ENCODE measurements at regions not wholly inside any gene's neighbourhood (a gene's known extent, or its start where the extent isn't known, plus 50 kb on each side); places are given as distances from the start of the nearest gene placed in this dataset.

- TF ChIP-seq ZNF449 (tag by site-specific recombination; IDR thresholded peaks at IDR 0.05), result no peak
These were observed 332.6 kb downstream of the SLITRK1 start (continued) for GRCh38 chr13:83549671-83550070.

GRCh38 chr13:83547043-83547442 lies 335.2 kb downstream of the SLITRK1 start:
- no peaks in the 10 kb centered on the region for H3K36me3 ChIP-seq (ENCODE audit: control insufficient read depth in 2 of 2, insufficient read depth in 1 of 2, low read length in 2 of 2)
- ChIA-PET CTCF (no interaction called here), POLR2A (no interaction called here)
- no peak overlapping the region for H3K4me3 ChIP-seq (ENCODE audit: low read depth, low read length)
- H3K9me3 ChIP-seq (ENCODE audit: control insufficient read depth, insufficient read depth, low read depth, low read length), result no peaks in the 10 kb centered on the region
- no peaks in the 10 kb centered on the region for H3K4me1 ChIP-seq (ENCODE audit: control insufficient read depth, insufficient read depth, low read length)
- no peak overlapping the region for H3K27ac ChIP-seq (ENCODE audit: extremely low read depth, low read depth, low read length)
- TF ChIP-seq ZNF645 (tag by site-specific recombination; IDR thresholded peaks at IDR 0.05) (no peak), ZBTB6 (tag by site-specific recombination; IDR thresholded peaks at IDR 0.05) (no peak), ZNF223 (tag by site-specific recombination; IDR thresholded peaks at IDR 0.05) (no peak), PRDM10 (tag by site-specific recombination; IDR thresholded peaks at IDR 0.05) (no peak), WT1 (tag by site-specific recombination; IDR thresholded peaks at IDR 0.05) (no peak), ZFP37 (tag by site-specific recombination; IDR thresholded peaks at IDR 0.05) (no peak), ZNF530 (tag by site-specific recombination; IDR thresholded peaks at IDR 0.05; ENCODE audit: low read depth) (no peak), ZNF704 (tag by site-specific recombination; IDR thresholded peaks at IDR 0.05) (no peak), CTCF (tag by site-specific recombination; IDR thresholded peaks at IDR 0.05) (no peak), ZNF280D (tag by site-specific recombination; IDR thresholded peaks at IDR 0.05) (no peak), ZNF112 (tag by site-specific recombination; IDR thresholded peaks at IDR 0.05) (no peak), ZNF701 (tag by site-specific recombination; IDR thresholded peaks at IDR 0.05) (no peak), ZNF792 (tag by site-specific recombination; IDR thresholded peaks at IDR 0.05) (no peak)
